ENCODE measurements at regions not wholly inside any gene's neighbourhood (a gene's known extent, or its start where the extent isn't known, plus 50 kb on each side); places are given as distances from the start of the nearest gene placed in this dataset.

- TF ChIP-seq ZNF281 (CRISPR knock-in tag; IDR thresholded peaks at IDR 0.05) (no peak), PRRX2 (CRISPR knock-in tag; IDR thresholded peaks at IDR 0.05) (no peak), MXD4 (CRISPR knock-in tag; IDR thresholded peaks at IDR 0.05; ENCODE audit: borderline replicate concordance) (no peak), EMX1 (CRISPR knock-in tag; IDR thresholded peaks at IDR 0.05) (no peak)
Measured at GRCh38 chr2:156852210-156852609, 405.3 kb upstream of the GALNT5 start (continued).

- no peaks in the 10 kb centered on the region for H3K36me3 Mint-ChIP-seq
- CTCF ChIA-PET = no interaction called here
- H3K9me3 Mint-ChIP-seq = peaks cover 10% of the 10 kb centered on the region; the same call in 1 of the 2 replicates
- ATAC-seq = no peak
- H3K4me1 Mint-ChIP-seq = no peaks in the 10 kb centered on the region
- POLR2A ChIA-PET = no interaction called here
- DNase-seq (ENCODE audit: low spot score) = no peak
- H3K27me3 Mint-ChIP-seq (ENCODE audit: low read depth) = no peaks in the 10 kb centered on the region
- H3K4me3 Mint-ChIP-seq = no peak overlapping the region
- H3K27ac Mint-ChIP-seq = no peak overlapping the region
- TF ChIP-seq E2F5 (CRISPR knock-in tag; IDR thresholded peaks at IDR 0.05) (no peak), MYBL2 (CRISPR knock-in tag; IDR thresholded peaks at IDR 0.05) (no peak), TP53 (CRISPR knock-in tag; IDR thresholded peaks at IDR 0.05) (no peak), ZNF425 (CRISPR knock-in tag; conservative IDR thresholded peaks at IDR 0.05) (no peak), GTF2I (CRISPR knock-in tag; conservative IDR thresholded peaks at IDR 0.05) (no peak), GABPB1 (CRISPR knock-in tag; IDR thresholded peaks at IDR 0.05) (no peak), ZNF671 (CRISPR knock-in tag; IDR thresholded peaks at IDR 0.05) (no peak), CREM (CRISPR knock-in tag; IDR thresholded peaks at IDR 0.05) (no peak), ZNF317 (CRISPR knock-in tag; IDR thresholded peaks at IDR 0.05; ENCODE audit: borderline replicate concordance, low read depth) (no peak), ZNF121 (CRISPR knock-in tag; IDR thresholded peaks at IDR 0.05) (no peak), OVOL2 (CRISPR knock-in tag; IDR thresholded peaks at IDR 0.05; ENCODE audit: borderline replicate concordance) (no peak), NR1H2 (CRISPR knock-in tag; IDR thresholded peaks at IDR 0.05) (no peak), CREB1 (CRISPR knock-in tag; IDR thresholded peaks at IDR 0.05) (no peak), NR2C2 (CRISPR knock-in tag; IDR thresholded peaks at IDR 0.05) (no peak), HMGA2 (CRISPR knock-in tag; IDR thresholded peaks at IDR 0.05) (no peak), SP1 (CRISPR knock-in tag; conservative IDR thresholded peaks at IDR 0.05) (no peak)
- TF ChIP-seq, protein P1, sequence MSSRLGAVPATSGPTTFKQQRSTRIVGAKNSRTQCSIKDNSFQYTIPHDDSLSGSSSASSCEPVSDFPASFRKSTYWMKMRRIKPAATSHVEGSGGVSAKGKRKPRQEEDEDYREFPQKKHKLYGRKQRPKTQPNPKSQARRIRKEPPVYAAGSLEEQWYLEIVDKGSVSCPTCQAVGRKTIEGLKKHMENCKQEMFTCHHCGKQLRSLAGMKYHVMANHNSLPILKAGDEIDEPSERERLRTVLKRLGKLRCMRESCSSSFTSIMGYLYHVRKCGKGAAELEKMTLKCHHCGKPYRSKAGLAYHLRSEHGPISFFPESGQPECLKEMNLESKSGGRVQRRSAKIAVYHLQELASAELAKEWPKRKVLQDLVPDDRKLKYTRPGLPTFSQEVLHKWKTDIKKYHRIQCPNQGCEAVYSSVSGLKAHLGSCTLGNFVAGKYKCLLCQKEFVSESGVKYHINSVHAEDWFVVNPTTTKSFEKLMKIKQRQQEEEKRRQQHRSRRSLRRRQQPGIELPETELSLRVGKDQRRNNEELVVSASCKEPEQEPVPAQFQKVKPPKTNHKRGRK (CRISPR knock-in tag; IDR thresholded peaks at IDR 0.05; ENCODE audit: borderline replicate concordance) = no peak
- TF ChIP-seq, protein P2, sequence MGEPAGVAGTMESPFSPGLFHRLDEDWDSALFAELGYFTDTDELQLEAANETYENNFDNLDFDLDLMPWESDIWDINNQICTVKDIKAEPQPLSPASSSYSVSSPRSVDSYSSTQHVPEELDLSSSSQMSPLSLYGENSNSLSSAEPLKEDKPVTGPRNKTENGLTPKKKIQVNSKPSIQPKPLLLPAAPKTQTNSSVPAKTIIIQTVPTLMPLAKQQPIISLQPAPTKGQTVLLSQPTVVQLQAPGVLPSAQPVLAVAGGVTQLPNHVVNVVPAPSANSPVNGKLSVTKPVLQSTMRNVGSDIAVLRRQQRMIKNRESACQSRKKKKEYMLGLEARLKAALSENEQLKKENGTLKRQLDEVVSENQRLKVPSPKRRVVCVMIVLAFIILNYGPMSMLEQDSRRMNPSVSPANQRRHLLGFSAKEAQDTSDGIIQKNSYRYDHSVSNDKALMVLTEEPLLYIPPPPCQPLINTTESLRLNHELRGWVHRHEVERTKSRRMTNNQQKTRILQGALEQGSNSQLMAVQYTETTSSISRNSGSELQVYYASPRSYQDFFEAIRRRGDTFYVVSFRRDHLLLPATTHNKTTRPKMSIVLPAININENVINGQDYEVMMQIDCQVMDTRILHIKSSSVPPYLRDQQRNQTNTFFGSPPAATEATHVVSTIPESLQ (CRISPR knock-in tag; IDR thresholded peaks at IDR 0.05) = no peak
- TF ChIP-seq, protein P3, sequence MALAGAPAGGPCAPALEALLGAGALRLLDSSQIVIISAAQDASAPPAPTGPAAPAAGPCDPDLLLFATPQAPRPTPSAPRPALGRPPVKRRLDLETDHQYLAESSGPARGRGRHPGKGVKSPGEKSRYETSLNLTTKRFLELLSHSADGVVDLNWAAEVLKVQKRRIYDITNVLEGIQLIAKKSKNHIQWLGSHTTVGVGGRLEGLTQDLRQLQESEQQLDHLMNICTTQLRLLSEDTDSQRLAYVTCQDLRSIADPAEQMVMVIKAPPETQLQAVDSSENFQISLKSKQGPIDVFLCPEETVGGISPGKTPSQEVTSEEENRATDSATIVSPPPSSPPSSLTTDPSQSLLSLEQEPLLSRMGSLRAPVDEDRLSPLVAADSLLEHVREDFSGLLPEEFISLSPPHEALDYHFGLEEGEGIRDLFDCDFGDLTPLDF (CRISPR knock-in tag; IDR thresholded peaks at IDR 0.05) = no peak
Measured at GRCh38 chr2:156852681-156853080, 404.8 kb upstream of the GALNT5 start.
